ENCODE measurements at regions not wholly inside any gene's neighbourhood (a gene's known extent, or its start where the extent isn't known, plus 50 kb on each side); places are given as distances from the start of the nearest gene placed in this dataset.

DNA sequence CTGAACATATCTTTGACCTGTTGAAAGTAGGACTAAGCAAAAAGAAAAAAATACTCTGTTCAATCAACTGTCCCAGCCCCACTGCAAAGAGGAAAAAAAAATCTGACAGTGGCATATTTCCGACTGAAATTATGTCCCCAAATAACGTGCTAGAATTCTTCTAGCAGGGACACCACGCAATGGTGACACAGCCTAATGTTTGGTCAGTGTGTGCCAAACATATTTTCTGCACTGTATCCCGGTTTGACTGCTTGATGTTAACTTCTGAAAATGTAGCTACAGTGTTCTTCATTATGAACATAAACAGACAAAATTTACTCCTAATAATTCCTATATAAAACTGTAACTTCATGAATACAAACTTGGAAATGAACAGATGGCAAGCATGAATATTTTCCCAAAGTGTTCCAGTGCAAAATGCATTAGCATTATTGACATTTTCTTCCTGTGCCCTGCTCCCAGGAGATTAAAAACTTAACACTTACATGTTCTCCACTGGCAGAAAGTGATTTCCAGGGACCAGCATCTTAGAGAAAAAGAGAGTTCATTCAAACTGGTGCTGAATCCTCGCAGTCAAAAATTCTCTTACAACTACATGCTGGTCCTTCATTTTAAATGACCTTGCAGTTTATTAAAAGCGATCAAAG is 72.4 kb upstream of the SYT1 start:
- Mint-ChIP-seq H3K4me1 (peaks cover 6% of the 10 kb centered on the region), H3K27me3 (ENCODE audit: low read depth) (no peaks in the 10 kb centered on the region), H3K27ac (no peak overlapping the region), H3K9me3 (peaks cover 37% of the 10 kb centered on the region), H3K4me3 (no peak overlapping the region), H3K36me3 (peaks cover 15% of the 10 kb centered on the region)
- TF ChIP-seq, protein P1, sequence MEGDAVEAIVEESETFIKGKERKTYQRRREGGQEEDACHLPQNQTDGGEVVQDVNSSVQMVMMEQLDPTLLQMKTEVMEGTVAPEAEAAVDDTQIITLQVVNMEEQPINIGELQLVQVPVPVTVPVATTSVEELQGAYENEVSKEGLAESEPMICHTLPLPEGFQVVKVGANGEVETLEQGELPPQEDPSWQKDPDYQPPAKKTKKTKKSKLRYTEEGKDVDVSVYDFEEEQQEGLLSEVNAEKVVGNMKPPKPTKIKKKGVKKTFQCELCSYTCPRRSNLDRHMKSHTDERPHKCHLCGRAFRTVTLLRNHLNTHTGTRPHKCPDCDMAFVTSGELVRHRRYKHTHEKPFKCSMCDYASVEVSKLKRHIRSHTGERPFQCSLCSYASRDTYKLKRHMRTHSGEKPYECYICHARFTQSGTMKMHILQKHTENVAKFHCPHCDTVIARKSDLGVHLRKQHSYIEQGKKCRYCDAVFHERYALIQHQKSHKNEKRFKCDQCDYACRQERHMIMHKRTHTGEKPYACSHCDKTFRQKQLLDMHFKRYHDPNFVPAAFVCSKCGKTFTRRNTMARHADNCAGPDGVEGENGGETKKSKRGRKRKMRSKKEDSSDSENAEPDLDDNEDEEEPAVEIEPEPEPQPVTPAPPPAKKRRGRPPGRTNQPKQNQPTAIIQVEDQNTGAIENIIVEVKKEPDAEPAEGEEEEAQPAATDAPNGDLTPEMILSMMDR (IDR thresholded peaks at IDR 0.05; ENCODE audit: unreplicated experiment): no peak
- no peak for DNase-seq (ENCODE audit: low spot score in 2 of 2, unreplicated experiment in 2 of 2)

DNA sequence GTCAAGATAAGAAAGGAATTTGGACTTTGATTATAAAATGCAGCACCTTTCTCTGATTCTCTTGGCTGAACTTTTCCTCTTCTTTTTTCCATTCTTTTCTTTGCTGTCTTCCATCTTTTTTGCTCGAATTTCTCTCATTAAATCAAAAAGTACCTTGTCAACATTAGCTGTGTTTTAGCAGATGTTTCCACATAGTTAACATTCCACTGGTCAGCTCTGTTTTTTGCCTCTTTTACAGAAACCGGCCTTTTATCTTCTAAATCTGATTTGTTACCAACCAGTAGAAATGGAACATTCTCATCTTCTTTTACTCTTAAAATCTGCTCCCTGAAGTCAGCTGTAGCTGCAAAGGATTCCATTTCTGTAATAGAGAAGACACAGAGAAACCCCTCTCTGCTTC is 71.1 kb upstream of the SYT1 start:
- no peaks in the 10 kb centered on the region for H3K27me3 Mint-ChIP-seq (ENCODE audit: low read depth)
- peaks cover 37% of the 10 kb centered on the region for H3K9me3 Mint-ChIP-seq
- TF ChIP-seq, protein P1 (IDR thresholded peaks at IDR 0.05; ENCODE audit: unreplicated experiment): no peak
- peak overlapping the region; percentile 60 for H3K27ac Mint-ChIP-seq
- peaks cover 6% of the 10 kb centered on the region for H3K4me1 Mint-ChIP-seq
- no peak for DNase-seq (ENCODE audit: low spot score in 2 of 2, unreplicated experiment in 2 of 2)
- H3K4me3 Mint-ChIP-seq: no peak overlapping the region
- H3K36me3 Mint-ChIP-seq: peaks cover 15% of the 10 kb centered on the region

DNA sequence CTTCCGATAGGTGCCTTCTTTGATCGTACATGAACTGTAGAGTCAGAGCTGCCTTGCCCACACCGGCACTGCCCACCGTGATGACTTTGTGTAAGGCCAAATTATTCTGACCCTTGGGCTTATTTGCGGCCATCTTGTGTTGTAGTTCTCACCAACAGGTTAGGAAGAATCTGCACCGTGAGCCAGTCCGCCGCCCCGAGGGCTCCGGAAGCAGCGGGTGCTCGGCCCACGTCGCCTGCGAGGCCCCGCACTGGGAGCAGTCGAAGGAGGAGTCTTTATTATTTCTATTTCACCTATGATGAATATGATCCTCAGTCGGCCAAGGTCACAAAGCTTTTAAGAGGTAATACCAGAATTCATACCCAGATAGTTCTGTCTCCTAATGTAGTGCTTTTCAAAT is 70.6 kb upstream of the SYT1 start:
- no peak overlapping the region for H3K27ac Mint-ChIP-seq
- no peaks in the 10 kb centered on the region for H3K27me3 Mint-ChIP-seq (ENCODE audit: low read depth)
- DNase-seq (ENCODE audit: low spot score in 2 of 2, unreplicated experiment in 2 of 2): no peak
- H3K4me3 Mint-ChIP-seq: no peak overlapping the region
- H3K36me3 Mint-ChIP-seq: peaks cover 15% of the 10 kb centered on the region
- H3K9me3 Mint-ChIP-seq: peaks cover 37% of the 10 kb centered on the region
- peaks cover 6% of the 10 kb centered on the region for H3K4me1 Mint-ChIP-seq
- TF ChIP-seq, protein P1 (IDR thresholded peaks at IDR 0.05; ENCODE audit: unreplicated experiment): no peak

DNA sequence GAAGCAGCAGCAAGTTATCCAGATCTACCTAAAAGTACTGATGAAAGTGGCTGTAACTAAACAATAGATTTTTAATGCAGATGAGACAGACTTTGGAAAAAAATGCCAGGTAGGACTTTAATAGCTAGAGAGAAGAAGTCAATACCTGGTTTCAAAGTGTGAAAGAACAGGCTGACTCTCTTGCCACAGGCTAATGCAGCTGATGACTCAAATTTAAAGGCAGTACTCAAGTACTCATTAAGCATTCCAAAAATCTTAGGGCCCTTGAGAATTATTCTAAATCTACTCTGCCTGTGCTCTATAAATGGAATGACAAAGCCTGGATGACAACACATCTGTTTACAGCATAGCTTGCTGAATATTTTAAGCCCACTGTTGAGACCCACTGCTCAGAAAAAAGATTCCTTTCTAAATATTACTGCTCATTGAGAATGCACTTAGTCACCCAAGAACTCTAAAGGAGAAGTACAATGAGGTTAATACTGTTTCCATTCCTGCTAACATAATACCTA is 68.6 kb upstream of the SYT1 start:
- no peak for DNase-seq (ENCODE audit: low spot score in 2 of 2, unreplicated experiment in 2 of 2)
- Mint-ChIP-seq H3K4me3 (no peak overlapping the region), H3K9me3 (peaks cover 32% of the 10 kb centered on the region), H3K27ac (no peak overlapping the region), H3K4me1 (peaks cover 6% of the 10 kb centered on the region), H3K36me3 (peaks cover 15% of the 10 kb centered on the region), H3K27me3 (ENCODE audit: low read depth) (no peaks in the 10 kb centered on the region)
- TF ChIP-seq, protein P1 (IDR thresholded peaks at IDR 0.05; ENCODE audit: unreplicated experiment): no peak

DNA sequence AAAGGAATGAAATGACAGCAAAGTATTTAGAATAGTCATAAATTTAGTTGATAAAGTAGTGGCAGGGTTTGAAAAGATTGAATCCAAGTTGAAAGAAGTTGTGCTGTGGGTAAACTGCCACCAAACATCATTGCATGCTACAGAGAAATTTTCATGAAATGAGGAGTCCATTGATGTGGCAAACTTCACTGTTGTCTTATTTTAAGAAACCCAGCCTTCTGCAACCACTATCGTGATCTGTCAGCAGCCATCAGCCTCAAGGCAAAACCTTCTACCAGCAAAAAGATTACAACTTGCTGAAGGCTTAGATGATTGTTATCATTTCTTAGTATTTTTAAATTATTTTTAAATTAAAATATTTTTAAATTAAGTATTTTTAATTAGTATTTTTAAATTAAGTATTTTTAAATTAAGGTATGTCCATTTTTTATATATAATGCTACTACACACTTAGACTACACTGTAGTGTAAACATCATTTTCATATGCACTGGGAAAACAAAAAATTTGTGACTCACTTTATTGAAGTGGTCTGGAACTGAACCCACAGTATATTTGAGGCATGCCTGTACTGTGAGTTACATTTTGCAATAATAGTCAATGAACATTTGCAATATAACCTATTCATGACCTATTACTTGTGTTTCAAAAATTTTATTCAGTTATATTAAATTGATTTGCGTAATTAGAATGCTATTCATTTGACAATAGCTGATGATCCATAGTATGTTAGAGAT is 67.2 kb upstream of the SYT1 start:
- Mint-ChIP-seq H3K27me3 (ENCODE audit: low read depth) (no peaks in the 10 kb centered on the region), H3K27ac (no peak overlapping the region), H3K9me3 (peaks cover 30% of the 10 kb centered on the region), H3K4me3 (no peak overlapping the region), H3K36me3 (peaks cover 15% of the 10 kb centered on the region), H3K4me1 (peaks cover 6% of the 10 kb centered on the region)
- TF ChIP-seq, protein P1 (IDR thresholded peaks at IDR 0.05; ENCODE audit: unreplicated experiment): no peak
- DNase-seq (ENCODE audit: low spot score in 2 of 2, unreplicated experiment in 2 of 2): no peak
